GM10266 (cell line): ENCODE measurements at regions not wholly inside any gene's neighbourhood (a gene's known extent, or its start where the extent isn't known, plus 50 kb on each side); places are given as distances from the start of the nearest gene placed in this dataset.

Experiments
- DNase-seq: peaks from one replicate; pipeline ENCODE4 v3.0.0; 2012; ENCODE audit errors: extremely low spot score
- CTCF ChIP-seq: IDR thresholded peaks from 2 replicates; pipeline ENCODE4 v1.5.1; 2012; ENCODE audit warnings: mild to moderate bottlenecking, low read depth; ENCODE audit not compliant: control insufficient read depth, insufficient read depth; ENCODE audit errors: missing control alignments

DNA sequence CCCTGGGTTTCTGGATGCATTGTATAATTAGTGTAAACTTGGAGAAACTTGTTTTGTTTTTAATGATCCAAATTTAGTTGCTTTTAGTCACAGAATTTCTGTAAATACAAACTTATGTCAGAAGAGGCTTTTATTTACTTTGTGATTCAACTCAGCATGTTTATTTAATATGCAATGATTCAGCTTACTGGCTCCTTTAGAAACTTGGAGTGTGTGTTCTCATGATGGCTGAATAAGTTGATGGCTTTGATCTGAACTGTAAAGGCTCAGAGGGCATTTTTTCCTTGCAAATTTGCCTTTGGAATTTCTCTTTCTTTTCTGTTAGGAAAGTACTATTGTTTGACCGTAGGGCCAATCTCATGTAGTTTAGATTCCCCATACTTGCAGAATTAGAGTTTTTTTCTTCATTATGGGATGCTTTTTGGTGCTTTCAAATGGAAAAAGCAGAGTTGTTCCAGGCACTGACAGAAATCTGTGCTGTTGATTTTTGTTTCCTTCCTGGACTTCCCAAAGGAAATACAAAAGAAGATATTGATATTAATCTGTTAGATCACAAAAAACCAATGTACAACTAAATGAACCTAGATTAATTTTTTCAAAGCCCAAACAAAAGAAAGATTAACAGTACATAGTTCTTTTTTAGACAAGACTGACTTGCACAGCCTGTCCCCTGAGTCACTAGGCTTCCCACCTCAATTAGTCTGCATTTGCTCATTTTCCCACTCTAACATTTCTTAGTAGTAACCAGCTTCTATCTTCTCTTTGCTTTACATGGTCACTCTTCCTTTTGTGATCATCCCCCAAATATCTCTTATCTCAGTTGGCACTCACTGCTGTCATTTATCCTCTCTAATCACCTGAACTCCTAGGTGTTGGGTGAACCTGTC, 96.8 kb upstream of the AGR3 start:
- TF ChIP-seq CTCF, result no peak
- DNase-seq, result no peak

GRCh38 chr7:16980539-16980938, 98.8 kb upstream of the AGR3 start:
- TF ChIP-seq CTCF, result no peak

DNA sequence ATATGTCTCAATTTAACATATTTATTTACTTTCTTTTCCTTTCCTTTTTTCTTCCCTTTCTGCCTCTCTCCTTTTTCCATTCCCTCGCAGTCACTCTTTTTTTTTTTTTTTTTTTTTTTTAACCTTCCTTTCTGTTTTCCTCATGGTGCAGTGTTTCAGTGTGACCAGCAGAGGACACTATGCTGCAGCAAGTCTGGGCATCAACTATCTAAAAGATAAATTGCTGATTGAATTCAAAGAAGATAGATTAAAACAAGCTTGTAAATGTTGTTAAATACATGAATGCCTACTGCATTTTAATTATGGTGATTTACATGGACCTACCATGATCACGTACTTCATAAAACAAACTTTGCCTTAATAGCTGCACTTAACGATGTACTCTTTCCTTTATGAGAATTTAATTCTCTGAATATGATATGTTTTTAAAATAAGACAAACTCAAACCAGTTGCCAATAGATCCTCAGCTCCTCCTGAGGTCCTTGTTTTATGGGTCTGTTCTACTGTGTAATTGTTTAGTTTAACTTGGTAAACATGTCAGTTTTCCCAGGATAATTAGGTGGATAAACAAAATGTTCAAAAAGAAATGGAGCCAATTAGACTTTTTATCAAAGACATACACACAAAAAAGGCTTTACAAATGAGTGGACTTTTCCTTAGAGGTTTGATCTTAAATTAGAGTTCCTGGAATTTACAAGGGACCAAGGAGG, 101.0 kb upstream of the AGR3 start:
- TF ChIP-seq CTCF, result peak; percentile 89
- DNase-seq, result peak; percentile 12

More at GRCh38 chr7:16980539-16980938, 98.8 kb upstream of the AGR3 start:
- no peak for DNase-seq

DNA sequence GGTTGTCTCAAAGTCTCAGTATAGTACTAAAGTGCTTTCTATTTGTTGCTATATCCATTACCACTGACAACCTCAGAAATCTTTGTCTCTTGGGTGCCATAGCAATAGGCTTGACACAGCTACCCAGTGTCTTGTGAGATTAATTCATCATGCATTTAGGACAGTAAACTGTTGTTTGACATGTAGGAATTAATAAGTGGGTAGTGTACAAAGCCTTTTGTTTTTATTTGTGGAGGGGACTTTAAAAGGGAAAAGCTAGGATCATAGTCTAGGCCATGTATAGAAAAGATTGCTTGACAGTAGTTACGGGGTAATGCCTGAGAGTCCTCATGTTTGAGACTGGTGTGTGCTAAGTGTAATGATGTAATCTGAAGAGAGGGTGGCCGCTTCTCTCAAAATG, 102.6 kb upstream of the AGR3 start:
- no peak for DNase-seq
- TF ChIP-seq CTCF, result no peak

DNA sequence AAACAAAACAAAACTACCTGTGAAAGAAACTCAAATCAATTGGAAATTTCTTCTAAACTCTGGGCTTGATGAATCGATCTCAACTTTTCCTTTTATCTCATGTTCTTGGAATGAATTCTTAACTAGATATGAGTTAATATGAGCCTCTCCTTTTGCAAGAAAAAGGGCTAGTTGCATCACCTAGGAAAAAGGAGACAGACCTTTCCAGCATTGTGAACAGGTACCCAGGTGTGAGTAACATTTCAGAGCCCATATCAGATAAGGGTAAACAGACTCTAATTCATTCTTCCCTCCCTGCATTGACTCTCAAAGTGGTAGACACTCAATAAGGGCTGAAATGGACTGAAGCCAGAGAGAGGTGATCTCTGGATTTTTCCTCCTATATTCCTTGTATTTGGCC, 103.8 kb upstream of the AGR3 start:
- TF ChIP-seq CTCF, result no peak

DNA sequence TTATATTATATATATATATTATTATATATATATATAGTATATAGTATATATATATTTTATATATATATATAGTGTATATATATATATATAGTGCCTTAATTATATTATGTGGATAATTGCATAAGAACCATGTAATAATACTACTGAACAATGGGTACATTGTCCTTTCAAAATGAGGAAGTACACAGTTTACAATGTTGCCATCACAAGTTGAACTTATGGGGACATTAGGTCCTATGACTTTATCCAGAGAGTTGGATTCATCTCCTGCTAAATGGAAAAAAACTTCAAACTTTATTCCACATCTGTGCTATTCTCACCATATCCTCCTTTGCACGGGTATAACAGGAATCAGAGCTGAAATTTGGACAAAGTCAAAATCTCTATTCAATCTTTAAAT, 105.0 kb upstream of the AGR3 start:
- no peak for TF ChIP-seq CTCF
- DNase-seq, result no peak

More for the DNA sequence above, 103.8 kb upstream of the AGR3 start:
- no peak for DNase-seq

DNA sequence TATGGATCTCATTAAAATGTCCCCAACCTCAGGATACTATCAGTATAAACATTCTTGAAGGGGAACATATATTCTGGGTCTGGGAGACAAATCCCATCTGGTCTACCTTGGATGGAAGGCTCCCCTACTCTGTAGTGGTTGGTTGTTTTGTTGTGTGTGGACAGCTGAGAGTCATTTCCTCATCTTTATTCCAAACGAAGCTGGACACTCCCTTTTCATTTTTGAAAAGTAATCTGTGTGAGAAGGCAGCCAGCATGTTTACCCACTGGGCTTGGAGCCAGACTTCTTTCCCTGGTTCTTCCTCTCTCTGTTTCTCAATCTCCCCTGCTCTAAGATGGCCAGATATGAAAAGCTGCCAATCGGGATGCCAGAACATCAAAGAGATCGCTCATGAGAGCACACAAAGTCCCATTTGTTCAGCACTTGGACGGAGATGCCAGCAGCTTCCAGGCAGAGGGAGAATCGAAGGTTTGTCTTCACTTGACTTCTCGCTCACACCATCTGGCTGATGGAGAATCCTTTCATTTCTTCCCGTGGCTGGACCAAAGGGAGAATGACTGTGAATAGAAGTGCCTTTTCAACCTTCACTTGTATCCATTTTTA, 108.1 kb upstream of the AGR3 start:
- no peak for TF ChIP-seq CTCF
- DNase-seq, result no peak
